WTC11 (cell line): ENCODE measurements at regions not wholly inside any gene's neighbourhood (a gene's known extent, or its start where the extent isn't known, plus 50 kb on each side); places are given as distances from the start of the nearest gene placed in this dataset.

Experiments
- ATAC-seq: fragments of 200-7000 bp; cut with Tn5 transposase; 2 replicates; pipeline ENCODE4 v1.10.0; 2021; ENCODE audit warnings: mild to moderate bottlenecking, moderate library complexity
- CTCF ChIA-PET: fragments of 300-600 bp; sonication (Branson Sonifier 250); formaldehyde crosslinking; loops from one replicate; lab custom pipeline; 2021; ENCODE audit warnings: antibody characterized with exemption; lab: Charles Lee
- POLR2A ChIA-PET: fragments of 350-600 bp; sonication (Branson Sonifier 250); formaldehyde crosslinking; loops from one replicate; lab custom pipeline; 2021; ENCODE audit warnings: antibody characterized with exemption; lab: Charles Lee
- DNase-seq: peaks from one replicate; pipeline ENCODE4 v3.0.0; 2021; ENCODE audit warnings: low spot score
- H3K27ac Mint-ChIP-seq: 2 replicates; pipeline ENCODE4 v1.8.0; 2021; ENCODE audit warnings: mixed read lengths
- H3K27me3 Mint-ChIP-seq: 2 replicates; pipeline ENCODE4 v1.8.0; 2021; ENCODE audit warnings: low read depth, mild to moderate bottlenecking, moderate library complexity, mixed read lengths
- H3K36me3 Mint-ChIP-seq: 2 replicates; pipeline ENCODE4 v1.8.0; 2021; ENCODE audit warnings: mixed read lengths
- H3K4me1 Mint-ChIP-seq: 2 replicates; pipeline ENCODE4 v1.8.0; 2022; ENCODE audit warnings: mixed read lengths
- H3K4me3 Mint-ChIP-seq: 2 replicates; pipeline ENCODE4 v1.8.0; 2021; ENCODE audit warnings: mild to moderate bottlenecking, moderate library complexity, mixed read lengths
- H3K9me3 Mint-ChIP-seq: 2 replicates; pipeline ENCODE4 v1.8.0; 2021; ENCODE audit warnings: mixed read lengths
- ATF2 ChIP-seq: sonication (generic); formaldehyde crosslinking; IDR thresholded peaks from 2 replicates; pipeline ENCODE4 v1.8.1; 2022; ENCODE audit warnings: low read depth, missing genetic modification reagents, borderline replicate concordance
- CBFB ChIP-seq: sonication (generic); formaldehyde crosslinking; IDR thresholded peaks from 2 replicates; pipeline ENCODE4 v1.8.1; 2022; ENCODE audit warnings: mild to moderate bottlenecking, low read depth, missing genetic modification reagents
- ERG ChIP-seq: fragments of 250-450 bp; sonication (Bioruptor Pico); IDR thresholded peaks from 2 replicates; pipeline ENCODE4 v1.8.0; 2021; ENCODE audit warnings: mild to moderate bottlenecking
- ETV6 ChIP-seq: sonication (generic); formaldehyde crosslinking; IDR thresholded peaks from 2 replicates; pipeline ENCODE4 v1.8.1; 2022; ENCODE audit warnings: mild to moderate bottlenecking, missing genetic modification reagents
- GABPB1 ChIP-seq: sonication (generic); formaldehyde crosslinking; IDR thresholded peaks from 2 replicates; pipeline ENCODE4 v1.8.1; 2023; ENCODE audit warnings: mild to moderate bottlenecking, missing genetic modification reagents
- JAZF1 ChIP-seq: fragments of 250-450 bp; sonication (Bioruptor Pico); IDR thresholded peaks from 2 replicates; pipeline ENCODE4 v1.9.0; 2021; ENCODE audit warnings: moderate library complexity, mild to moderate bottlenecking, inconsistent platforms
- JUN ChIP-seq: sonication (generic); formaldehyde crosslinking; IDR thresholded peaks from 2 replicates; pipeline ENCODE4 v1.8.0; 2023; ENCODE audit warnings: mild to moderate bottlenecking, missing genetic modification reagents
- MLX ChIP-seq: sonication (generic); formaldehyde crosslinking; IDR thresholded peaks from 2 replicates; pipeline ENCODE4 v1.8.1; 2023; ENCODE audit warnings: mild to moderate bottlenecking, missing genetic modification reagents, moderate library complexity
- MXD4 ChIP-seq: fragments of 250-450 bp; sonication (Bioruptor Pico); IDR thresholded peaks from 2 replicates; pipeline ENCODE4 v1.8.0; 2021; ENCODE audit warnings: mild to moderate bottlenecking, moderate library complexity, borderline replicate concordance
- NR2C2 ChIP-seq: sonication (generic); formaldehyde crosslinking; IDR thresholded peaks from 2 replicates; pipeline ENCODE4 v1.8.0; 2022; ENCODE audit warnings: mild to moderate bottlenecking, missing genetic modification reagents
- NR3C1 ChIP-seq: sonication (generic); formaldehyde crosslinking; conservative IDR thresholded peaks from 2 replicates; pipeline ENCODE4 v1.8.1; 2023; ENCODE audit warnings: low read depth, mild to moderate bottlenecking, missing genetic modification reagents
- OVOL2 ChIP-seq: fragments of 250-450 bp; sonication (Bioruptor Pico); IDR thresholded peaks from 2 replicates; pipeline ENCODE4 v1.9.0; 2021; ENCODE audit warnings: mild to moderate bottlenecking, borderline replicate concordance
- SMAD3 ChIP-seq: sonication (generic); formaldehyde crosslinking; IDR thresholded peaks from 2 replicates; pipeline ENCODE4 v1.8.0; 2022; ENCODE audit warnings: missing genetic modification reagents, mild to moderate bottlenecking, borderline replicate concordance
- SP1 ChIP-seq: sonication (generic); formaldehyde crosslinking; conservative IDR thresholded peaks from 2 replicates; pipeline ENCODE4 v1.8.1; 2022; ENCODE audit warnings: missing genetic modification reagents
- TCF7 ChIP-seq: sonication (generic); formaldehyde crosslinking; IDR thresholded peaks from 2 replicates; pipeline ENCODE4 v1.8.0; 2022; ENCODE audit warnings: mild to moderate bottlenecking, low read depth, missing genetic modification reagents, moderate library complexity
- ZBTB21 ChIP-seq: sonication (generic); formaldehyde crosslinking; IDR thresholded peaks from 2 replicates; pipeline ENCODE4 v1.8.1; 2023; ENCODE audit warnings: mild to moderate bottlenecking, missing genetic modification reagents, borderline replicate concordance
- ZNF121 ChIP-seq: sonication (generic); formaldehyde crosslinking; IDR thresholded peaks from 2 replicates; pipeline ENCODE4 v1.8.0; 2023; ENCODE audit warnings: missing genetic modification reagents
- ZNF219 ChIP-seq: sonication (generic); formaldehyde crosslinking; IDR thresholded peaks from 2 replicates; pipeline ENCODE4 v1.8.0; 2023; ENCODE audit warnings: missing genetic modification reagents, mild to moderate bottlenecking, borderline replicate concordance
- ZNF232 ChIP-seq: sonication (generic); formaldehyde crosslinking; IDR thresholded peaks from 2 replicates; pipeline ENCODE4 v1.8.0; 2022; ENCODE audit warnings: mild to moderate bottlenecking, missing genetic modification reagents
- ZNF317 ChIP-seq: sonication (generic); formaldehyde crosslinking; IDR thresholded peaks from 2 replicates; pipeline ENCODE4 v1.8.1; 2023; ENCODE audit warnings: low read depth, mild to moderate bottlenecking, moderate library complexity, missing genetic modification reagents, borderline replicate concordance
- ZNF423 ChIP-seq: fragments of 250-450 bp; sonication (Bioruptor Pico); IDR thresholded peaks from 2 replicates; pipeline ENCODE4 v2.1.2; 2022; ENCODE audit warnings: mild to moderate bottlenecking, moderate library complexity
- ZNF671 ChIP-seq: fragments of 250-450 bp; sonication (Bioruptor Pico); IDR thresholded peaks from 2 replicates; pipeline ENCODE4 v1.8.0; 2021; ENCODE audit warnings: mild to moderate bottlenecking
- TF ChIP-seq, protein P1 (sequence below): sonication (generic); formaldehyde crosslinking; IDR thresholded peaks from 2 replicates; pipeline ENCODE4 v1.8.1; 2022; ENCODE audit warnings: missing genetic modification reagents, borderline replicate concordance
- TF ChIP-seq, protein P2 (sequence below): sonication (generic); formaldehyde crosslinking; IDR thresholded peaks from 2 replicates; pipeline ENCODE4 v1.8.0; 2022; ENCODE audit warnings: mild to moderate bottlenecking, missing genetic modification reagents
- TF ChIP-seq, protein P3 (sequence below): sonication (generic); formaldehyde crosslinking; IDR thresholded peaks from 2 replicates; pipeline ENCODE4 v1.8.0; 2023; ENCODE audit warnings: missing genetic modification reagents
- TF ChIP-seq, protein P4 (sequence below): sonication (generic); formaldehyde crosslinking; IDR thresholded peaks from 2 replicates; pipeline ENCODE4 v1.8.1; 2022; ENCODE audit warnings: low read depth, mild to moderate bottlenecking, moderate library complexity, missing genetic modification reagents, borderline replicate concordance
- TF ChIP-seq, protein P5 (sequence below): sonication (generic); formaldehyde crosslinking; IDR thresholded peaks from 2 replicates; pipeline ENCODE4 v1.8.0; 2023; ENCODE audit warnings: mild to moderate bottlenecking, missing genetic modification reagents

DNA sequence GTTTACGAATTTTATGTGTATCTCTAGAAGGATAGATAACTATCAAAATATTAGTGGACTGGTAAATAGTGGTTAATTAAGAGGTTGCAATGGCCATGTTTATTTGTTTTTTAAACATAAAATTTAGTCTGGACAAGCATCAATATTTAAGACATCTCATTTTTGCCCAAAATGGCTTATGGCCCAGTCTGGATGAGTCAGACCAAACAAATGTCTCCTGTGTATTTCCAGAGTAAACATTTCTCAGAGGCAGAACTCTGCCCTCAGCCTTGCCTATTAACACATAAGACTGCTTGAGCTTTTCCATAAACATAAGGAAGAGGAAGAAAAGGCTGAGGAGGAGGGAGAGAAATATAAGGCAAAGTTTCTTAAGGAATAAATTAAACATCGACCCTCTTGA, 277.1 kb upstream of the DIAPH2 start:
- Mint-ChIP-seq H3K4me3 (no peak overlapping the region), H3K9me3 (peaks cover 4% of the 10 kb centered on the region), H3K27me3 (no peaks in the 10 kb centered on the region), H3K36me3 (no peaks in the 10 kb centered on the region), H3K27ac (no peak overlapping the region), H3K4me1 (peaks cover 42% of the 10 kb centered on the region)
- ATAC-seq (no peak), DNase-seq (no peak)
- ChIA-PET CTCF (no interaction called here), POLR2A (no interaction called here)
- TF ChIP-seq, protein P1, sequence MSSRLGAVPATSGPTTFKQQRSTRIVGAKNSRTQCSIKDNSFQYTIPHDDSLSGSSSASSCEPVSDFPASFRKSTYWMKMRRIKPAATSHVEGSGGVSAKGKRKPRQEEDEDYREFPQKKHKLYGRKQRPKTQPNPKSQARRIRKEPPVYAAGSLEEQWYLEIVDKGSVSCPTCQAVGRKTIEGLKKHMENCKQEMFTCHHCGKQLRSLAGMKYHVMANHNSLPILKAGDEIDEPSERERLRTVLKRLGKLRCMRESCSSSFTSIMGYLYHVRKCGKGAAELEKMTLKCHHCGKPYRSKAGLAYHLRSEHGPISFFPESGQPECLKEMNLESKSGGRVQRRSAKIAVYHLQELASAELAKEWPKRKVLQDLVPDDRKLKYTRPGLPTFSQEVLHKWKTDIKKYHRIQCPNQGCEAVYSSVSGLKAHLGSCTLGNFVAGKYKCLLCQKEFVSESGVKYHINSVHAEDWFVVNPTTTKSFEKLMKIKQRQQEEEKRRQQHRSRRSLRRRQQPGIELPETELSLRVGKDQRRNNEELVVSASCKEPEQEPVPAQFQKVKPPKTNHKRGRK (CRISPR knock-in tag), result no peak
- TF ChIP-seq ZNF423 (CRISPR knock-in tag), result no peak
- TF ChIP-seq ZBTB21 (CRISPR knock-in tag), result no peak
- TF ChIP-seq JAZF1, result no peak
- no peak for TF ChIP-seq ETV6 (CRISPR knock-in tag)
- TF ChIP-seq, protein P2, sequence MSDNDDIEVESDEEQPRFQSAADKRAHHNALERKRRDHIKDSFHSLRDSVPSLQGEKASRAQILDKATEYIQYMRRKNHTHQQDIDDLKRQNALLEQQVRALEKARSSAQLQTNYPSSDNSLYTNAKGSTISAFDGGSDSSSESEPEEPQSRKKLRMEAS, result no peak
- TF ChIP-seq ZNF232 (CRISPR knock-in tag), result no peak
- no peak for TF ChIP-seq OVOL2 (CRISPR knock-in tag)
- TF ChIP-seq JUN (CRISPR knock-in tag), result no peak
- no peak for TF ChIP-seq ZNF671
- no peak for TF ChIP-seq SMAD3
- TF ChIP-seq NR2C2 (CRISPR knock-in tag), result no peak
- TF ChIP-seq ZNF219 (CRISPR knock-in tag), result no peak
- TF ChIP-seq, protein P3, sequence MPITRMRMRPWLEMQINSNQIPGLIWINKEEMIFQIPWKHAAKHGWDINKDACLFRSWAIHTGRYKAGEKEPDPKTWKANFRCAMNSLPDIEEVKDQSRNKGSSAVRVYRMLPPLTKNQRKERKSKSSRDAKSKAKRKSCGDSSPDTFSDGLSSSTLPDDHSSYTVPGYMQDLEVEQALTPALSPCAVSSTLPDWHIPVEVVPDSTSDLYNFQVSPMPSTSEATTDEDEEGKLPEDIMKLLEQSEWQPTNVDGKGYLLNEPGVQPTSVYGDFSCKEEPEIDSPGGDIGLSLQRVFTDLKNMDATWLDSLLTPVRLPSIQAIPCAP (CRISPR knock-in tag), result no peak
- TF ChIP-seq MXD4 (CRISPR knock-in tag), result no peak
- TF ChIP-seq ERG (CRISPR knock-in tag), result no peak
- TF ChIP-seq, protein P4, sequence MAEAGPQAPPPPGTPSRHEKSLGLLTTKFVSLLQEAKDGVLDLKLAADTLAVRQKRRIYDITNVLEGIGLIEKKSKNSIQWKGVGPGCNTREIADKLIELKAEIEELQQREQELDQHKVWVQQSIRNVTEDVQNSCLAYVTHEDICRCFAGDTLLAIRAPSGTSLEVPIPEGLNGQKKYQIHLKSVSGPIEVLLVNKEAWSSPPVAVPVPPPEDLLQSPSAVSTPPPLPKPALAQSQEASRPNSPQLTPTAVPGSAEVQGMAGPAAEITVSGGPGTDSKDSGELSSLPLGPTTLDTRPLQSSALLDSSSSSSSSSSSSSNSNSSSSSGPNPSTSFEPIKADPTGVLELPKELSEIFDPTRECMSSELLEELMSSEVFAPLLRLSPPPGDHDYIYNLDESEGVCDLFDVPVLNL, result no peak
- TF ChIP-seq SP1 (CRISPR knock-in tag), result no peak
- TF ChIP-seq, protein P5, sequence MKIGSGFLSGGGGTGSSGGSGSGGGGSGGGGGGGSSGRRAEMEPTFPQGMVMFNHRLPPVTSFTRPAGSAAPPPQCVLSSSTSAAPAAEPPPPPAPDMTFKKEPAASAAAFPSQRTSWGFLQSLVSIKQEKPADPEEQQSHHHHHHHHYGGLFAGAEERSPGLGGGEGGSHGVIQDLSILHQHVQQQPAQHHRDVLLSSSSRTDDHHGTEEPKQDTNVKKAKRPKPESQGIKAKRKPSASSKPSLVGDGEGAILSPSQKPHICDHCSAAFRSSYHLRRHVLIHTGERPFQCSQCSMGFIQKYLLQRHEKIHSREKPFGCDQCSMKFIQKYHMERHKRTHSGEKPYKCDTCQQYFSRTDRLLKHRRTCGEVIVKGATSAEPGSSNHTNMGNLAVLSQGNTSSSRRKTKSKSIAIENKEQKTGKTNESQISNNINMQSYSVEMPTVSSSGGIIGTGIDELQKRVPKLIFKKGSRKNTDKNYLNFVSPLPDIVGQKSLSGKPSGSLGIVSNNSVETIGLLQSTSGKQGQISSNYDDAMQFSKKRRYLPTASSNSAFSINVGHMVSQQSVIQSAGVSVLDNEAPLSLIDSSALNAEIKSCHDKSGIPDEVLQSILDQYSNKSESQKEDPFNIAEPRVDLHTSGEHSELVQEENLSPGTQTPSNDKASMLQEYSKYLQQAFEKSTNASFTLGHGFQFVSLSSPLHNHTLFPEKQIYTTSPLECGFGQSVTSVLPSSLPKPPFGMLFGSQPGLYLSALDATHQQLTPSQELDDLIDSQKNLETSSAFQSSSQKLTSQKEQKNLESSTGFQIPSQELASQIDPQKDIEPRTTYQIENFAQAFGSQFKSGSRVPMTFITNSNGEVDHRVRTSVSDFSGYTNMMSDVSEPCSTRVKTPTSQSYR (CRISPR knock-in tag), result no peak

DNA sequence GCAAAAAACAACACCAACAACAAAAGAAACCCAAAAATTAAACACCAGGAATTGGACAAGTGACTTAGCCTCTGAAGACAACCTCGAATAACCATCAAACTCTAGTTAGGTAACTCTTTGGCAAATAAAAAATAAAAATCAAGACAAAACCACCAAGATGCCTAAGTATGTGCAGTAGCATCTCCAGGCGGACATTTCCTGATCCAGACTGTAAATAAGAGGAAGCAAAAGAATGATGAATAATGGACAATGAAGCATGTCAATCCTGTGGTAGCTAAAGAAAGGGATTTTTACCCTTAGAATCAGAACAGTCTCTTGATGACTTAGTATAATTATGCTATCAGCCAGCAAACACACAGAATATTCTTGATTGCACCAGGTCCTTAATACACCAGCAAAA, 276.7 kb upstream of the DIAPH2 start:
- ATAC-seq, result no peak
- peaks cover 42% of the 10 kb centered on the region for H3K4me1 Mint-ChIP-seq
- no peak for DNase-seq
- no peak overlapping the region for H3K4me3 Mint-ChIP-seq
- H3K36me3 Mint-ChIP-seq, result no peaks in the 10 kb centered on the region
- H3K9me3 Mint-ChIP-seq, result peaks cover 4% of the 10 kb centered on the region
- ChIA-PET POLR2A (no interaction called here), CTCF (no interaction called here)
- no peaks in the 10 kb centered on the region for H3K27me3 Mint-ChIP-seq
- H3K27ac Mint-ChIP-seq, result no peak overlapping the region
- TF ChIP-seq CBFB (CRISPR knock-in tag) (no peak), ZNF121 (no peak), ATF2 (CRISPR knock-in tag) (no peak), GABPB1 (no peak), ZNF317 (no peak), TCF7 (CRISPR knock-in tag) (no peak), NR3C1 (CRISPR knock-in tag) (no peak), MLX (CRISPR knock-in tag) (no peak)
- TF ChIP-seq, protein P3 (CRISPR knock-in tag), result no peak
